Stimulated activated CD4-positive, alpha-beta T cell treated with anti-CD3 and anti-CD28 coated beads, Interleukin-4, amount 100 ng/mL, for 48 hours (primary cell): ENCODE measurements at regions not wholly inside any gene's neighbourhood (a gene's known extent, or its start where the extent isn't known, plus 50 kb on each side); places are given as distances from the start of the nearest gene placed in this dataset.

Source experiments
- DNase-seq, 2 donors: peaks; one replicate each; pipeline ENCODE4 v3.0.0-alpha.2; 2020; ENCODE audit warnings: low read depth in 2 of 2

DNA sequence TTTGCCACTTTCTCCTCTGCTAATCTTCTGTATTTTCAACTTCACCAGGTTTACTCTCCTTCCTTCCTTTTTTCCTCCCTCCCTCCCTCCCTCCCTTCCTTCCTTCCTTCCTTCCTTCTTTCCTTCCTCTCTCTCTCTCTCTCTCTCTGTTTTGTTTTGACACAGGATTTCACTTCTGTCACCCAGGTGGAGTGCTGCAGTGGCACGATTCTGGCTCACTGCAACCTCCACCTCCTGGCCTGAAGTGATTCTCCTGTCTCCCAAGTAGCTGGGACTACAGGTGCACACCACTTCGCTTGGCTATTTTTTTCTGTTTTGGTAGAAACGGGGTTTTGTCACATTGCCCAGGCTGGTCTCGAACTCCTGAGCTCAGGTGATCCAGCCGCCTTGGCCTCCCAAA, 181.2 kb upstream of the BTG1 start:
- DNase-seq = no peak

DNA sequence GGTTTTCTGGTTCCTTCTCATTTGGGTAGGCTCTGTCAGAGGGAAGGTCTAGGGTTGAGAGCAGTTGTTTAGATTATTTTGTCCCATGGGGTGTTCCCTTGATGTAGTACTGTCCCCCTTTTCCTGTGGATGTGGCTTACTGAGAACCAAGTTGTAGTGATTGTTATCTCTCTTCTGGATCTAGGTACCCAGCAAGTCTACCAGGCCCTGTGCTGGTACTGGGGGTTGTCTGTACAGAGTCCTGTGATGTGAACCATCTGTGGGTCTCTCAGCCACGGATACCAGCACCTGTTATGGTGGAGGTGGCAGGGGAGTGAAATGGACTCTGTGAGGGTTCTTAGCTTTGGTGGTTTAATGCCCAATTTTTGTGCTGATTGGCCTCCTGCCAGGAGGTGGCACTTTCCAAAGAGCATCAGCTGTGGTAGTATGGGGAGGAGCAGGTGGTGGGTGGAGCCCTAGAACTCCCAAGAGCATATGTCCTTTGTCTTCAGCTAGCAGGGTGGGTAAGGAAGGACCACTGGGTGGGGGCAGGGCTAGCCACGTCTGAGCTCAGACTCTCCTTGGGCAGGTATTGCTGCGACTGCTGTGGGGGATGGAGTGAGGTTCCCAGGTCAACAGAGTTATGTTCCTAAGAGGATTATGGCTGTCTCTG, 179.3 kb upstream of the BTG1 start:
- no peak for DNase-seq

DNA sequence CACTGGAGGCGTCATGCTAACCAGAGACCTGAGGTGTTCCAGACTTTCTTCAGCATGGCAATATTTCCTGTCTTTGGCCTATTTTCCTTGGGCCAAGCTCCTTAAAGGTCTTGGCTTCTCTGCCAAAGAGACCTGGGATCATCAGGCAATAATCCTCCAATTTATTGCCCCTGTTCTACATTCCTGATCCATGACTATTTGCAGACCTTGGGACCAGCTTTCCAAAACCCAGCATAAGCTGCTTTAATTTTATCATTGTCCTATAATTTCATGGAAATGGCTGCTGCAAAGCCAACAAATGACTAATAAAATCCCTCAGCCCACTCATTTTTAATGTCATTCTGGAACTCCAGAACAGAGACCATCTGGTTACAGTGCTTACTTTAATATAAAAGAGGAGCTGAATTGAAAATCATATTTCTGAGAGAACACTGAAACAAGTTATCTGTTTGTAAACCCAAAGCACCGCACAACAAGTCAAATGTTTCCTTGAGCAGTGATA, 166.9 kb upstream of the BTG1 start:
- DNase-seq = no peak

DNA sequence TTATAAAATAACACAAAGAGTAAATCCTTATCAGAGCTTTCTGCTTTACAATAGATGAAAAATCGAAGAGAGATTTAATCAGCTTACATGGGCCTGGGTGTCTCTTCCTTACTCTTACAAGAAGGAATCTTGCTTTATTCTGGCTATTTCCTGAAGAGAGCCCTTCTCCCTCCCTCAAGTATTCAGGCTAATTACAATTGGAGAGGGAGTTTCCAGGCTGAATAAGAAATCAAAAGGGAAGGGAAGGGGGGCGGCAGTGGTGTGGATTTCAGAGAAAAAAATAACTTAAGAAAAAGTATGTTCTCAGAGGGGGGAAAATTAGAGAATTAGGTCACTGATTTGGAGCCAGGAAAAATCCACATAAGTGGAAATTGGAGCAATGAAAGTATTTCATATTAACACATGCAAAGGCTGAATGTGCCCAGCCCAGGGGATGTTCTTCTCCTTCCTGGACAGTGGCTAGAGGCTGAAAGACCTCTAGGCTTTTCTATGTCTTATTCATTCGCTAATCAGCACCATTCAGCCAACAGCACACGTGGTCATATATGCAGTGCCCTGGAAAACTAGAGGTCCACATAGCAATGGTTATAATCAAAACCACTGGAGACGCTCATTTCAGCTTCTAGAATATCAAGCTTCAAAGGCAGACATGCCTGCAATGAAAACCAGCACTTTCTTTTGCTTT, 158.9 kb upstream of the BTG1 start:
- no peak for DNase-seq

DNA sequence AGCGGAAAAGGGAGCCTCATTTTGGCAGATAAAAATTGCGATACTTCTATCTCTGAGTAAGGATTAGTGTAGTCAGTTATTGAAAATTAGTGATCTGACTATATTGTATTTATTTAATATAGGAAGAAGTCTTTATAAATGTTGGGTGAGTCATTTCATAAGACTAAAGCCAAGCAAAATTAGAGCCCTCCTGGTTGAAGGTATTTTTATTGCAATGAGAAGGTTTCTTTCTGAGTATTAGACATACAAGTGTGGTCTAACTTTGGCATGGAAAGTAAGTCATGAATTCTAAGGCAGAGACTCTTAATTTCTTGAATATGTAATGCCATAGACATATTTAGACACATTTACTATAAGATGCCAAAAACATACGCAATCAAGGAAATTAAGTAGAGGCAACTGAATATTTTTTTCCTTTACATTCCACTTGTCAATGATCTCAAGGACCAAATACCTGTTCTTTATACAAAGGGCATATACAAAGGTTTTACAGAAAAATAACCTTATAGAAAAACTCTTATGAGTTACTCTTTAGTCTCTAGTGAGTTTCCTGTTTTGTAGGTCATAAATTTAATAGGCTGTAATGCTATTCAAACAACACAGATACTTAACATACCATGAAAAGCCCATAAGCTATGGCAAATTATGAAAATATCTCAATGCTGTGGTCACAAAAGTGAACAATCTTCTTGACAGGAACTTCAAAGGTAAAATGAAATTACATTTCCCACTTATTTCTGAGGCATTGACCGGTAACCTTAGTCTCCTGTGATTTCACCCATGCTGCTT, 156.6 kb upstream of the BTG1 start:
- no peak for DNase-seq

DNA sequence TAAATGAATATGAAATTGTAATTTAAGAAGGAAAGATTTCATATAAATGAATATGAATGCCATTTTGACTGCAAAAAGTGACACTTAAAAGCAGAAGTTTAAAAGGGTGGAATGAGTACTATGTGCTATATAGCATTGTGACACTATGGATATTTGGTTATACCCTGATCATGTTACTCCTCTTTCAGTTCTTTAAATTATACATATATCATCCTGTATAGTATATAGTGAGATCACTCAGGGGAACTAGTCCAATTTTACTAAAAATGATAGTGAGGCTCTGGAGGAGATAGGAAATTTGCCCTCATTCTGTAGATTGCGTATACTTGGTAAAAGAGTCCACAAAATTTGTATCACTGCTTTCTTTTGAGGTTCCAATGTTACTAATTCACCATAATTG, 155.7 kb upstream of the BTG1 start:
- DNase-seq = no peak

DNA sequence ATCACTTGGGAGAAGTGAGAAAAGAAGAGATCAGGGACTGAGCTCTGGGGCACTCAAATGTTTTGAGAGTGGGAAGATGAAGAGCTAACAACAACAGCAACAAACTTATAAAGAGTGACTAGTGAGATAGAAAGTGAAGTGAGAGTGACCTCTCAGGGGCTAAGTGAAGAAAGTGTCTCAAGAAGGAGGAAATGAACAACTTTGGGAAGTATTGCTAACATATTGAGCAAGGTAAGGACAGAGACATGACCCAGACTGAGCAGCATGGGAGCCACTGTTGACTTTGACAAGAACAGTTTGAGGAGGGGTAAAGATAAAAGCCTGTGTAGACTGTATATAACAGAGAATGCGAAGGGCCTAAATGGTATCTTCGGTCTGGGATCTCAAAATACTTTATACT, 155.1 kb upstream of the BTG1 start:
- DNase-seq = no peak

DNA sequence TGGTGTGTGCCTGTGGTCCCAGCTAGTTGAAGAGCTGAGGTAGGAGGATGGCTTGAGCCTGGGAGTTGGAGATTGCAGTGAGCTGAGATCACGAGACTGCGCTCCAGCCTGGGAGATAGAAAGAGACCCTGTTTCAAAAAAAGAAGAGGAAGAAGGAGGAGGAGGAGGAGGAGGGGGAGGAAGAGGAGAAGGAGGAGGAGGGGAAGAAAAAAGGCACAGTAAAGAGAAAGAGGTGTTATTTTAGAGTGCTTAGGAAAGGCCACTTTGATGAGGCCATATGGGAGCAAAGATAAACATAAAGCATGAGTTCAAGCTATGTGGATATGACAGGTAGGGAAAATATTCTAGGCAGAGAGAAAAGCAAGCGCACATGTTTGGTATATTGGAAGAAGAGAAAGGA, 154.1 kb upstream of the BTG1 start:
- no peak for DNase-seq

DNA sequence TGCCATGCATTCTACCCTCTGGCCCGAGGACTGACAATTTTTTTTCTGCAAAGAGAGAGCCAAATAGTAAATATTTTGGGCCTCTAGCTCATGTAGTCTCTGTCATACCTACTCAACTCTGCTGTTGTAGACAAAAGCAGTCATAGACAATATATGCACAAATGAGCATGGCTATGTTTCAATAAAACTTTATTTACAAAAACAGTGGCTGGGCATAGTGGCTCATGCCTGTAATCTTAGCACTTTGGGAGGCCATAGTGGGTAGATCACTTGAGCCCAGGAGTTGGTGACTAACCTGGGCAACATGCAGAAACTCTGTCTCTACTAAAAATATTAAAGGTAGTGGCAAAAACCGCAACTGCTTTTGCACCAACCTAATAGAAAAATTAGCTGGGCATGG, 153.7 kb upstream of the BTG1 start:
- DNase-seq = no peak

DNA sequence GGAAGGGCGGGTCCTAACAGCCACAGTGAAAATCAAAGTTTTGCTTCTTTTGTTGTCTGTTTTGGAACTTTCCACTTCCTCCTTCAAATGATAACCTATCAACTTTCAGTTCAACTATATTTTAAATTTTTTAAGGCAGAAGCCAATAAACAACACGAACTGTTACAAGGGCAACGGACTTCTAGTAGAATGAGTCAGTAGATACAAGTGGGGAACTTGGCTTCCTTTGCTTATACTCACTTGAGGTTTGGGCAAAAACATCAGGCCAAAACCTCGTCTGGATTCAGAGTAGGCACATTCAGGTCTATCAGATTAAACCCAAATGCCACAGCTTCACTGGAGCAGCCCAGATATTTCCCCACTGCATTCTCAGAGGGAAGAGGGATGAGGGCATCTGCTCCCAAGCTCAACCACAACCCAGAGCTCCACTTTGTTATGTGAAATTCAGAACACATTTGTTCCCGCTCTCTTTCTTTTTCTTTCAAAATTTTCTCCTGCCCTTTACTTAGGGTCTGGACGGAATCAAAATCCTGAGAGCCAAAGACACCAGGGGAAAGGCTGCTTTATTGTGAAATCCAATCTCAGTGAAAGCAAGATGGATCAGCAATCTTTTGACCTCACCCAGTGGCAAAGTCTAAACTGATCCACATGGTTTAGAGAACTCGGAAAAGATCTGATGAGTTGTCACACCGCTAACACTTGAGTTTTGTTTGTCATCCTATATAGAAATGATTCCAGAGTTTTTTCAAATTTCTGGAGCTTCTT, 152.5 kb upstream of the BTG1 start:
- DNase-seq = no peak

DNA sequence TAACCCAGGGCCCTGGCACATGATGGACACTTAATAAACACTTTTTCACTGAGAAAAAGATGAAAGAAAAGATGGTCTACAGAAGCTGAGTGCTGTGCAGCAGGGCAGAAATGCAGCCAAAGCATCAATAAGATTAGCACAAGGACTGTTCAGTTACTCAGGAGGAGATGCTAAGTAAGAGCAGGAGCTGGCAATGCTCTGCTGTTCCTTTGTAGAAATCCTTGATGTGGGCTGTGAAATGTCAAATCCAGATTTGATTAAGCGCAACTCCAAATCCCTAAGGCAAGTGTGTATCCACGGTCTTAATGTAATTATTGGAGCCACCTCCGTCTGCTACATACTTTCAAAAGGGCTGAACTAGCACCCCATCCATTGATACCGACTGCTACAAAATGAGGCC, 151.8 kb upstream of the BTG1 start:
- DNase-seq = no peak

DNA sequence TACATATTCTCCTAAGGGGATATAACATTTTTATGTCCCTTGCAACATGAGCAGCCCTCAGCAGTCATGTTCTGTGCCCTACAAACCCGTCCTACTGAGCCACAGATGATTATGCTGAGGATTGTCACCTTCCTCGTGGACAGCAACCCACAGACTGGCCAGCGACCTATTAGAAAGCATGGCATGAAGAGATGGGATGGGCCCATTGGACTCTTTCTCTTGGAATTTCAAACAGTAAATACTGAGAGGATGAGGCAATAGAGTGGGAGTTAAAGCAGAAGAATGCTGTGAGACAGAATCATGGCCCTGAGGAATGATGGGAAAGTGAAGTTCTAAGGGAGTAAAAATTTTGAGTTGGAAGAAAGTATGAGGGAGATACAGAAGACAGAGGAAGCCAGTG, 149.9 kb upstream of the BTG1 start:
- no peak for DNase-seq

DNA sequence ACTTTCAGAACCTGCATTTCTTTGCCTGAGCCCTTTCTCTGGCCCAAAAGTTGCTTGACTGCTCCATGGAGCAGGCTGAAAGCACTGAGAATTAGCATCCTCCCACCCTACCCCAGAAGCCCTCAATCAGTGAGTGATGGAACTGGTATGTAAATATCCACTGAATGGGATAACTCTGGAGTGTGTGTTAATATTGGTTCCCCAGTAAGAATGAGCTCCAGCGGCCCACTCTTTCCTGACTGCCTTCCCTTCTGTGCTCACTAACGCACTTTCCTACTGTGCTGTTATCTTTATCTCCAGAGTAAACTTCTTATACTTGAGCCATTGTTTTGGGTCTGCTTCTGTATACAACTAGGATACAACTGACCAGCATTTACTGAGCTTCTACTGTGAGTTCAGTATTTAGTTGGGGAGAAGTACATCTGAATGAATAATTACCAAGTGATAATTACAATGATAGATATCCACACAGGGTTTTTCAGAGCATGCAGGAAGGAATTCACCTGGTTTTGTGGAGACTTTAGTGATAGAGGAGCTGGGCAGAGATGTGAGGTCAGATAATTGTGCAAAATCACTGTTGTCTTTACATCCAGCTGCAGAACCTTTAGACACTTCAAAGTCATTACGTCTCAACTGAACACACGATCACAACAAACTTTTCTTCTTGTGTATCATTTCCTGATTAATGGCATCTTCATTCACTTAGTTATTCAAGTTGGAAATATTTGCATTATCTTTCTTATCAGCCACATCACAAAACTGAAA, 149.2 kb upstream of the BTG1 start:
- DNase-seq = no peak

DNA sequence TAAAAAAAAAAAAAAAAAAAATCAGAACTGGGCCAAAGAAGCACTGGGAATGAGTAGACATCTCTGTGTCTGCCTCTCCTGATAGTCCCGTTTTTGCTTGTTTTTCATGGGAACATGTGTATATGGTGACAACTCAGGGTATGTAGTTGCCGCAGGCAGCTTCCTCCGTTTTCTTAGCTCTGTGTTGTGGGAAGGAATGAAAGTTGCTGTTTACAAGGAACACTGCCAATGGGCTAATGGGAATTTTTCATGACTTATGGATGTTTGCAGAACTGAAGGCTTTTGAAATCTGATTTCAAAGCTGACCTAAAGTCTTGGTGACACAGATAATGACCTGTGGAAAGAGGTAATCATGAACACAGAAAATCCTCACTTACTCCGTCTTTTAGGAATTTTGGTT, 146.4 kb upstream of the BTG1 start:
- no peak for DNase-seq

DNA sequence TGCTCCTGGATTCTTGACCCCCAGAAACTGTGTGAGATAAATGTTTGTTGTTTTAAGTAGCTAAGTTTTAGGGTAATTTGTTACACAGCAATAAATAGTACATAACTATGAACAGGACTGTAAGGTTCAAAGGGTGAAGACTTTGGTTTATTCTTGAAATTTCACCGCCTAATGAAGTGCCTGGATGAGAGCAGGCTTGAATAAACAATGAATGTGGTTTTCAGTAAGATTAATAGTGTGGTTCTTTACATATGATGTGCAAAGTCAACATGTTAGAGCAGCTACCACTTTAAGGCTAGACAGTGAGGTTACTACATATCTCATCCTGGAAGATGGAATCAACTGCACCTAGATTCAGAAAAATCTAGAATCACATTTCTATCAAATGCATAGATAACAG, 145.2 kb upstream of the BTG1 start:
- DNase-seq = no peak

DNA sequence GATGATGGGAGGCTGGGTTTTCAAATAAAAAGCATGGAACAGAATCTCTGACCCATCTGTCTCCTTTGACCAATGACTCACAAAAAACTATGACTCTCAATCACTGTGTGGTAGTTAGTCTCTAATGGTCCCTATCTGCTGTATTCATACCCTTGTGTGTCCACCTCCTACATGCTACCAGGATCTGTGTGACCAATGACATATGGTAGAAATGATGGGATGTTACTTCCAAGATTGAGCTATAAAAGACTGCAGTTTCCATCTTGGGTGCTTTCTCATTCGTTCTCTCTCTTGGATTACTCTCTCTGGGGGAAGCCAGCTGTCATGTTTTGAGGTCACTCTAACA, 144.7 kb upstream of the BTG1 start:
- no peak for DNase-seq

DNA sequence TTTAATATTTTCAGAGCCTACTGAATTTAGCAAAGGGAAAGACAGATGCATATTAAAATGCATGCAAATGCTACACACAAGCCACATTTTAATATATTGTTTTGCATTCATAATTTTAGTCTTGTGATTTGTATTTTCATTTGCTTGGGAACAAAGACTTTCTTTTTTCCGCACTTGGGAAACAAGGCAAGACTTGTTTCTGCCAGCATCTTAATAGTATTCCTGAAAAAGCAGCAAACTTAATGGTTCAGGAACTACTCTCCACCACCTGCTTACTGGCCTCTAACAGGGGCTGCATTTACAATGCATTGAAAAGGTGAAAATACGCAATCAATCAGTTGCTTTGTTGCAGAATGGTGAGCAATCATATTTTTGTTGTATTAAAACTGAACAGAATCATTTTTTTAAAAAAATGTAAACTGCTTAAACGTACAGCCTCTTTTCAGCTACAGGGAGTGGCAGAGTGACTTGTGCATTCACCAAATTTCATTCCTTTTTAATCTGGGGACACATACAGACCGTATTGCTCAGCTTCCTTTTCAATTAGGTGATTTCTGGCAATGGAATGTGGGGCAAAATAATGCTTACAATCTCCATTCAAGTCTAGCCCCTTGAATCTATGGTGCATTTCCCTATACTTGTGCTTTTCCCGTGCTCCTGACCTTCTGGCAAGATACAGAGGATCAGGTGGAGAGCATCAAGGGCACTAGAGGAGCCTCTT, 144.1 kb upstream of the BTG1 start:
- DNase-seq = no peak

DNA sequence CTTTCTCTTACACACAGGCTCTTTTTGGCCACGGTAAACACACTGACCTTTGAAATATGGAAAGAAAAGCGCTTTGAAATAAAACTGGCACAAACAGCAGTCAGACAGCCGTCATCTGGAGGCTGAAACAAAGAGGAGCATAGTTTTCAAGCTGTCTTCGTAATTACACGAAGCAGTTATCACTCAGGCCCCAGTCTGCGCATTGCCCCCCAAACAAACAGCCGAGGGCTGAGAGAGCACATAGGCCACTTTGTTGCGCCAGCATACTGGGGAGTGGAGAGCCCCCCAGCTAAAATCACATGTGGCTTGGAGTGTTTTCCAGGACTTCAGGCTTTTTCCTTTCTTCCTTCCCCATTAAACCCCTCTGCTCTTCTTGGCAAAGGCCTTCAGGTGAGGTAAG, 142.9 kb upstream of the BTG1 start:
- DNase-seq = no peak

DNA sequence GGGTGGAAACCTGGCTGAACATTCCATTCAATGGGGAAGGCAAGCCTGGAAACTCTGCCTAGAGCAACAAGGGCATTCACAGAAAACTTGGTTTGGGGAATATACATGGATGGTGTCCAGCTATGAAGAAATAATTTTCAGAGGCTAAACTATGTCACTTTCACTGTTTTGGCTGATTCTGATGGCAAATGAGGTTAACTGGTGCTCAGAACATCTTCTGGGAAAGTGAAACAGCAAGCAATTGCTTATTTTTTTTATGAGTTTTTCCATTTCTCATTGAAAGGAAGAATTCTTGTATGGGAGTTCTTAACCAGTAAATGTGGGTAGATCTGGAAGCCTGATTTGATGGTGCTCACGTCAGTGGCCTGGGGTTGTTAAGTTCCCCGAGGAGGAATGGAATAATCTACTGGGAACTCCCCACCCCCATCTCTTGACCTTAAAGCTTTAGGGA, 132.8 kb upstream of the BTG1 start:
- DNase-seq = no peak

DNA sequence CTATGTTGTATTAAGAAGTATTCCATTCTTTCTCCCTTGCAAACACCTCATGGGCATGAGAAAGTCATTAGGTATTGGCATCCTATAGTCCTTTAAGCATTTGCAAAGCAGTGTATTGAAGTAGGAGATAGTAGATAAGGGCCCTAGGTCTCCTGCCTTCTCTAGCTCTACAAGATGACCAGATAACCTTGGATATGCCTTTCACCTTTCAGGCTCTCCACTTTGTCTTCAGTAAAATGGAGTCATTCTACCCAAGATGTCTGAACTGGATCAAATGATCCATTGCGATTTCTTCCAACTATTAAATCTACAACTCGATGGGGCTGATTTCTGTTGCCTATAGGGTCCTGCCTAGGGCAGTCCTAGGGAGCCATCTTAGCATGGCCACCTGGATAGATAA, 132.1 kb upstream of the BTG1 start:
- DNase-seq = no peak

DNA sequence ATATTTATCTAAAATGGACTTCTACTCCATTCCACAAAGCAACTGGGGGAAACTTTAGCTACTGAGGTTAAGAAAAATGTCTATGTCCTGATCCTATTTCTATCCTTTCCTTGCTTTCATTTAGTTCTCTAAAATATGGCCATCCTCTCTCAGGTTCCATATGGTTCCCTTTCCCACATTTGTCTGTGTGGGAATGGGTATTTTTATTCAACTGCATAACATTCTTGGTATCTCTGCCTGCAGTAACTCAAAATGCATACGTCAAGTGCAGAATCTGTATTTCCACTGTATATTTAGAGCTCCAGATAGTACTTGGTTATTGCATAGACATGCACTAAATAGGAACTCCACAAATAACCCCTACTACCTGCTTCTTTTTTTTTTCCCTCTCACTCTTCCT, 130.6 kb upstream of the BTG1 start:
- DNase-seq = no peak
